A673 (cell line): ENCODE measurements at regions not wholly inside any gene's neighbourhood (a gene's known extent, or its start where the extent isn't known, plus 50 kb on each side); places are given as distances from the start of the nearest gene placed in this dataset.

Source experiments
- BruUV-seq: library from RNA; stranded (reverse); fragments of 400-500 nt; replicated peaks from 2 replicates; lab custom pipeline; 2021; lab: Mats Ljungman, UMichigan
- CTCF ChIA-PET: fragments of 300-600 bp; sonication (Branson Sonifier 250); formaldehyde crosslinking; loops from one replicate; lab custom pipeline; 2022; ENCODE audit warnings: antibody characterized with exemption; lab: Charles Lee
- POLR2A ChIA-PET: fragments of 300-600 bp; sonication (Branson Sonifier 250); formaldehyde crosslinking; loops from one replicate; lab custom pipeline; 2022; ENCODE audit warnings: antibody characterized with exemption; ENCODE audit not compliant: low non-redundant PET; lab: Charles Lee
- DNase-seq: peaks from one replicate; pipeline ENCODE4 v3.0.0-alpha.2; 2015; ENCODE audit warnings: low spot score
- H3K27ac ChIP-seq: fragments of 200-600 bp; sonication (generic); 2 replicates; pipeline ENCODE4 v1.5.1; 2016; ENCODE audit warnings: mixed run types, low read depth, mild to moderate bottlenecking, mixed read lengths, antibody characterized with exemption, low read length; ENCODE audit not compliant: poor library complexity, severe bottlenecking
- H3K27me3 ChIP-seq: fragments of 200-600 bp; sonication (generic); replicated peaks from 2 replicates; pipeline ENCODE4 v1.6.1; 2017; ENCODE audit warnings: mixed run types, low read depth, mild to moderate bottlenecking, mixed read lengths, antibody characterized with exemption, low read length; ENCODE audit not compliant: insufficient read depth, poor library complexity
- H3K36me3 ChIP-seq: fragments of 200-600 bp; sonication (generic); 2 replicates; pipeline ENCODE4 v1.6.1; 2016; ENCODE audit warnings: mixed run types, mild to moderate bottlenecking, mixed read lengths, antibody characterized with exemption, low read length; ENCODE audit not compliant: insufficient read depth, poor library complexity, severe bottlenecking
- H3K4me1 ChIP-seq: fragments of 200-600 bp; sonication (generic); 2 replicates; pipeline ENCODE4 v1.6.1; 2017; ENCODE audit warnings: mixed run types, mild to moderate bottlenecking, mixed read lengths, antibody characterized with exemption, low read length; ENCODE audit not compliant: insufficient read depth, poor library complexity, severe bottlenecking
- H3K4me3 ChIP-seq: fragments of 200-600 bp; sonication (generic); 2 replicates; pipeline ENCODE4 v1.5.1; 2016; ENCODE audit warnings: low read depth, mixed run types, mild to moderate bottlenecking, mixed read lengths, low read length; ENCODE audit not compliant: poor library complexity, severe bottlenecking
- H3K9me3 ChIP-seq: fragments of 200-600 bp; sonication (generic); 2 replicates; pipeline ENCODE4 v1.6.1; 2016; ENCODE audit warnings: mixed run types, low read depth, mild to moderate bottlenecking, mixed read lengths, antibody characterized with exemption, low read length; ENCODE audit not compliant: poor library complexity, severe bottlenecking
- CTCF ChIP-seq: fragments of 300-800, 200-600 bp; sonication (generic); conservative IDR thresholded peaks from 2 replicates; pipeline ENCODE4 v1.5.1; 2017; ENCODE audit warnings: low read depth, mild to moderate bottlenecking, antibody characterized with exemption, low read length, moderate library complexity, mixed read lengths
- EZH2 ChIP-seq: fragments of 200-600 bp; sonication (generic); IDR thresholded peaks from 2 replicates; pipeline ENCODE4 v1.6.1; 2017; ENCODE audit warnings: borderline replicate concordance, low read depth, mild to moderate bottlenecking, mixed read lengths, antibody characterized with exemption, low read length; ENCODE audit not compliant: poor library complexity, severe bottlenecking
- intact Hi-C: fragments of 100-400 bp; cut with micrococcal nuclease; formaldehyde crosslinking; loops from one replicate; pipeline ENCODE4 v1.10.0; 2022; ENCODE audit not compliant: unreplicated experiment

- Histone ChIP-seq H3K4me3 (no peak overlapping the region), H3K36me3 (no peaks in the 10 kb centered on the region), H3K4me1 (no peaks in the 10 kb centered on the region), H3K27ac (no peak overlapping the region), H3K9me3 (no peaks in the 10 kb centered on the region), H3K27me3 (no peaks in the 10 kb centered on the region)
- CTCF ChIA-PET, result no interaction called here
- TF ChIP-seq CTCF, result no peak
- no peak for TF ChIP-seq EZH2
- BruUV-seq, result no TSS peak
- DNase-seq, result no peak
- POLR2A ChIA-PET, result no interaction called here
- intact Hi-C loops, result no loop called here
Measured at GRCh38 chr7:41328544-41328943, 374.3 kb downstream of the INHBA start.

DNA sequence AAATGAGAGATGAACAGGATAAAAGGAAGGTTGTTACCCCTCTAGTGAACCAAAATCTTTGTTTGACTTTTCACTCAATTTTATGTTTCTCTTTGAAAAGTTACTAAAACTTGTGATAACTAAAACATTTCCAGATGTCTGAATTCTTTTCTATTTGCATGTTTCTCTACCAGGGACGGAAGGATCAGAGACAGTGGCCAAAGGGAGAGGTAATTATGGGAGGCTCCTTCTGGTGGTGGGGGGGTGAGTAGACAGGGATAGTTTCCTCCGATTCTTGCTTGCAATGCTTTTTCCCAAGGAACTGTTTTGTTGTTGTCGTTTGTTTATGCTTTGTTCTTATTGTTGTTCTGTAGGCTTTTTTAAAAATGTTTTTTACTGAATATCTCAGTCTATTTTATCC lies 374.8 kb downstream of the INHBA start:
- DNase-seq, result no peak
- no peak overlapping the region for H3K27ac ChIP-seq
- BruUV-seq, result no TSS peak
- H3K4me3 ChIP-seq, result no peak overlapping the region
- intact Hi-C loops, result no loop called here
- no peaks in the 10 kb centered on the region for H3K4me1 ChIP-seq
- H3K9me3 ChIP-seq, result no peaks in the 10 kb centered on the region
- CTCF ChIA-PET, result no interaction called here
- POLR2A ChIA-PET, result no interaction called here
- no peaks in the 10 kb centered on the region for H3K36me3 ChIP-seq
- TF ChIP-seq CTCF, result no peak
- no peak for TF ChIP-seq EZH2
- H3K27me3 ChIP-seq, result no peaks in the 10 kb centered on the region

GRCh38 chr7:41326616-41327015 lies 376.3 kb downstream of the INHBA start:
- TF ChIP-seq CTCF (no peak), EZH2 (no peak)
- Histone ChIP-seq H3K4me1 (no peaks in the 10 kb centered on the region), H3K27ac (no peak overlapping the region), H3K9me3 (no peaks in the 10 kb centered on the region), H3K27me3 (no peaks in the 10 kb centered on the region), H3K4me3 (no peak overlapping the region), H3K36me3 (no peaks in the 10 kb centered on the region)
- DNase-seq, result no peak
- ChIA-PET POLR2A (no interaction called here), CTCF (no interaction called here)
- intact Hi-C loops, result no loop called here
- BruUV-seq, result no TSS peak
